HG02970 (cell line): ENCODE measurements at regions not wholly inside any gene's neighbourhood (a gene's known extent, or its start where the extent isn't known, plus 50 kb on each side); places are given as distances from the start of the nearest gene placed in this dataset.
"Not testable (repeated sequence)": the region's sequence is repeated elsewhere in the genome, so short reads cannot be mapped to it uniquely, and the experiment has no call there.

Experiments
- ATAC-seq: cut with Tn5 transposase; IDR thresholded peaks from one replicate; pipeline ENCODE4 v1.9.1; 2021; ENCODE audit warnings: mild to moderate bottlenecking, moderate library complexity, moderate number of reproducible peaks; ENCODE audit not compliant: unreplicated experiment, low FRiP score

DNA sequence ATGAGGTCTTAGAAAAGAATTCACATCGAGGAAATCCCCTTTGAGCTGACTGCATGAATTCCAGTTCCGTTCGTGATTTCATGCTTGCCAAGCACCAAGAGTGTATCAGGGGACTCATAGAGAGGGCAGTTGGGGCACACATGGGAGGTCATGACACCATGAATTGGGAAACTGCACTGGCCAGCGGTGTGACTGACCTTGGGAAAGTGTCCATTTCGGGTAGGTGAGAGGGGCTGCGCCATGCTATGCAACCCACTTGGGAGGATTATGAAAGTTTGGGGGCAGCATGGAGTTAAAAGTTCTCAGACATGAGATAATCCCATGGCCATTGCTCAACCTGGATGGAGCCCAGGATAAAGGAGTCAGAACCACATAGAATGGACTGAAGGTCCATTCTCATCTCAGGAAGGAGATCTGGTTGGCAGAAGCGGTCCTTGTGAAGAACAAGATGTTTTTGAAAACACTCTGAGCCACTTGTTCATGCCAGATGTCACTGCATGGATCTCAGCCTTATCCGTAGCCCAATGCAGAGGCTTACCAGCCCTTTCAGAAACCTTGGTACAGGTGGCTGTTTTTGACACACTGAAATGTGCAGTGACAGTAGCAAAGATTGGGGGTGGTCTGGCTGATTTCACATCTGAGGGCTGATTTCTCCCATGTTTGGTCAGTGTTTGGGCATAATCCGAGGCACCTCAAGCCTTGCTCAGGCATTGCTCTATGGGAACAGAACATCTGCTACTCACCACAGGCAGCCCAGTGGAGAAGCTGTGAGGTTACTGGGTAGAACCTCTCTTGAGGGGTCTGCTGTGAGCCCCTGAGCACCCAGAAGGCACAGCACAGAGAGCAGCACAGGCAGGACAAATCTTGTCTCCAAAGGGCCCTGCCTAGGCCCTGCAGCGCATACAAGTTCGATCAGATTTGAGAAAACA is 252.3 kb downstream of the CXCL12 start:
- ATAC-seq, result no peak

DNA sequence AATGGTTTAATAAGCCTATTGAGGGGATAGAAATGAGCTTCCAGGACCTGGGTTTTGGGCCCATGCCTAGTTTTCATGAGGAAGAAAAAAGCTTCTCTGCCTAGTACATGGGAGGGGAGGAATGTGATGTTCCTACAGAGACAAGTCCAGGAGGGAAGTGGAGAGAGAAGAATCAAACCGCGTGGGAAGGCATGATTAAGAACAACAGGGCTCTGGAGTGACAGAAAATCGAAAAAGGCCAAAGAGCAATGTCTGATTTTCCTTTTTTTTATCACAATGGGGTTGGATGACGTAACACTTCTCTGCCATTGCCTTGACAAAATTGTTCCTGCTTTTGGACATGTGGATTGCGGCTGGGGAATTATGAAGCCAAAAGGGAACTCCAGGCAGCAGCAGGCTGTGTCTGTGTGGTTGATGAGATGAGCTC is 258.6 kb downstream of the CXCL12 start:
- ATAC-seq, result no peak

GRCh38 chr10:44125879-44126278 is 259.0 kb downstream of the CXCL12 start:
- no peak for ATAC-seq

- no peak for ATAC-seq
These were observed 266.4 kb downstream of the CXCL12 start for GRCh38 chr10:44118500-44118899.

GRCh38 chr10:44116474-44116873 is 268.4 kb downstream of the CXCL12 start:
- ATAC-seq, result no peak

DNA sequence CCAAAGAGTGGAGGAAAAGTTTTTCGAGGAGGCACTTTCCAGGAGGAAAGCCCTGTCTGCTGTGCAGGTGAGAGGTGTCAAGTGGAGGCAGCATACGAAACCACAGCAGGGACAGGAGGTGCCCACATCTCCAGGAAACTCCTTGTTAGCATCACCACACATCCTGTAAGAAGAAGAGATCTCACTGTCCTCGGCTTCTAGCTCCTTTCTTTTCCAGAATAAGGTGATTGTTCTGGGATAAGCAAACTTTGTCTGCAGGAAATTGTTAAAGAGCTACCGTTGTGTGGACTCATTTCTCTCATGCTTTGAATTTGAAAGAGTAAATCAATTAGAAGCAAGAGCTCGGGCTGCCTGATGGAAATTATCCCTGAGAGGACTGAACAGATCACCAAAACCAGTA is 269.4 kb downstream of the CXCL12 start:
- ATAC-seq, result no peak

- ATAC-seq, result no peak
These were observed 270.5 kb downstream of the CXCL12 start for GRCh38 chr10:44114441-44114840.

DNA sequence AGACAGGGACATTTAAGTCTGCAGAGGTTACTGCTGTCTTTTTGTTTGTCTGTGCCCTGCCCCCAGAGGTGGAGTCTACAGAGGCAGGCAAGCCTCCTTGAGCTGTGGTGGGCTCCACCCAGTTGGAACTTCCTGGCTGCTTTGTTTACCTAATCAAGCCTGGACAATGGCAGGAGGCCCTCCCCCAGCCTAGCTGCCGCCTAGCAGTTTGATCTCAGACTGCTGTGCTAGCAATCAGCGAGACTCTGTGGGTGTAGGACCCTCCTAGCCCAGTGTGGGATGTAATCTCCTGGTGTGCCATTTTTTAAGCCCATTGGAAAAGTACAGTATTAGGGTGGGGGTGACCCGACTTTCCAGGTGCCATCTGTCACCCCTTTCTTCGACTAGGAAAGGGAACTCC is 272.6 kb downstream of the CXCL12 start:
- ATAC-seq, result not testable (repeated sequence)

DNA sequence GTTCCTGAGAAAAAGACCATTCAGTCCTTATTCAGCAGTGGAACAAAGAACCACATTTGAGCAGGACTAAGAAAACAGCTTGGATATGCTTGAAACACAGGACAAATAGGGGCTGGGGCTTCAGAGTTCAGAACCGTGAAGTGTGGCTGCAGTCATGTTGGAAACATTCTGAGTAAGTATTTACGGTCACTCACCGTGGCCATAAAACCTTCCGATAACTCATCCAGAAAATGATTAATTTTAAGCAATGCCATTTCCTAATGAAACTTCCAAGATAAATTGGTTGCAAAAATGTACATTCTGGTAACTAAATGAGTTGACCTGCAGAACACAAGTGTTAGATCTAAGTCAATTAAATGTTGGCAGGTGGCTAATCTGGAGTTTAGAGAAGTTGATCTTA is 279.2 kb downstream of the CXCL12 start:
- ATAC-seq, result no peak

- no peak for ATAC-seq
These were observed 282.1 kb downstream of the CXCL12 start for GRCh38 chr10:44102726-44103255.

- ATAC-seq, result no peak
These were observed 283.8 kb downstream of the CXCL12 start for GRCh38 chr10:44101082-44101481.

DNA sequence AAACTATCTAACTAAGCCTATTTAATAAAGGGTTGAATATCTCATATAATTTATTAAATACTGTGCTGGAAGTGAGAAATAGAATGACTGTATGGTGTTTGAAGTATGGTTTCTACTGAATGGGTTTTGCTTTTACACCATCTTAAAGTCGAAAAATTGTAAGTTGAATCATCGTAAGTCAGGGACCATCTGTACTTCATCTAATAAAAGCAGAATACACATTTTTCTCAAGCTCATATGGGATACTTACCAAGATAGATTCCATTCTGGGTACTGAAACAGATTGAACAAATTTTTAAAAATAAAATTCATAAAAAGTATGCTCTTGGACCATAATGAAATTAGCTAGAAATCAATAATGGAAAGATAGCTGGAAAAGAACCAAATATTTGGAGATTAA is 285.4 kb downstream of the CXCL12 start:
- ATAC-seq, result no peak

DNA sequence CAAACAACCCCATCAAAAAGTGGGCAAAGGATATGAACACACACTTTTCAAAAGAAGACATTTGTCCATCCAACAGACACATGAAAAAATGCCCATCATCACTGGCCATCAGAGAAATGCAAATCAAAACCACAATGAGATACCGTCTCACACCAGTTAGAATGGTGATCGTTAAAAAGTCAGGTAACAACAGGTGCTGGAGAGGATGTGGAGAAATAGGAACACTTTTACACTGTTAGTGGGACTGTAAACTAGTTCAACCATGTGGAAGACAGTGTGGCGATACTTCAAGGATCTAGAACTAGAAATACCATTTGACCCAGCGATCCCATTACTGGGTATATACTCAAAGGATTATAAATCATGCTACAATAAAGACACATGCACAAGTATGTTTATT is 288.7 kb downstream of the CXCL12 start:
- ATAC-seq, result not testable (repeated sequence)

DNA sequence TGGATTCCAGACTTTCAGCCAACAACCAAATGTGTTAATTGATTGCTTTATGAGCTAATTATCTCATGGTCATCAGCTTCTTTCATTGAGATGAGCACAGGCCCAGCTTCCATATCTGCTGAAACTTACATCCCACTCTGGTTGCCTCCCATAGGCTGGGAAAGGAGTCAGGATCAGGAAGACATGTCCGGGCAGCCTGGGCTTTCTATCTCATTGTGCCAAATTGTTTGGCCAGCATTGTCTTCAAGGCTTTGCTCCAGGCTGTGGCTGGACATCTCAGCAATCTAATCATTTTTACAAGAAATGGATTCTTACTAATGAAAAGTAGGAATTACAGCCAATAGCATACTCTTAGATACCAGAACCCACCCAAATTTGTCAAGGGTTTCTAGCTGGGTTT is 295.2 kb downstream of the CXCL12 start:
- ATAC-seq, result no peak

GRCh38 chr10:44087403-44087802 is 297.5 kb downstream of the CXCL12 start:
- no peak for ATAC-seq

GRCh38 chr10:44083719-44084400 is 301.0 kb downstream of the CXCL12 start:
- ATAC-seq, result no peak

GRCh38 chr10:44071479-44071878 is 313.4 kb downstream of the CXCL12 start:
- ATAC-seq, result no peak

DNA sequence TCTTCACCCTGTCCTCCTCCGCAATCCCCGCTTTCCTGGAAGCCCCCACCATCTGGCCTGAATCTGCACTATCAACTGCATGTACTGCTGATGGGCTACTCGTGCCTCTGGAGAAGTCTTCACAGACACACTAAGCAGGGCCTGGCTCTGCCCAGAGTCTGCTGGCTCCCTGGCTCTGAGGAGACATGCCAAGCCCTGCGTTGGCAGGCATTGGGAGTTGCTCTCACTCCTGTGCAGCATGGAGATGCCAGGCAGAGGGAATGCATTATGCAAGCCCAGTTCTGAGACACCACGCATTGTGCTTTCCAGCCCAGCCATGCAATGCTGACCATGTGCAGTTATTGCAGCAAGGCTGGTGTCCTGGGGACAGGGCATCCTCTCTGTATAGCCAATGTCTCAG is 314.6 kb downstream of the CXCL12 start:
- no peak for ATAC-seq

DNA sequence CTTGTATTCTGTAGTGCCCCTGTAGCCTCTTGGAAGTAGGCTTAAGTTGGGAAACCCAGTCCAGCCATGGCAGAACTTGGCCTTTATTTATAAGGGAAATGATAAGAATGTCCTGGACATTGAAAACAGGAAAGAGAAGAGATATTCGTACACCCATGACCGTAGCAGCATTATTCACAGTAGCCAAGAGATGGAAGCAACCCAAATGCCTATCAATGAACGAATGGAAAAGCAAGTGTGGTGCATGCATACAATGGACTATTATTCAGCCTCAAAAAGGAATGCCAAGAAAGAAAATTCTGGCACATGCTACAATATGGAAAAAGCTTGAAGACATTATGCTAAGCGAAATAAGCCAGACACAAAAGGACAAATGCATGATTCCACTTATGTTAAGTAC is 315.3 kb downstream of the CXCL12 start:
- ATAC-seq, result no peak

DNA sequence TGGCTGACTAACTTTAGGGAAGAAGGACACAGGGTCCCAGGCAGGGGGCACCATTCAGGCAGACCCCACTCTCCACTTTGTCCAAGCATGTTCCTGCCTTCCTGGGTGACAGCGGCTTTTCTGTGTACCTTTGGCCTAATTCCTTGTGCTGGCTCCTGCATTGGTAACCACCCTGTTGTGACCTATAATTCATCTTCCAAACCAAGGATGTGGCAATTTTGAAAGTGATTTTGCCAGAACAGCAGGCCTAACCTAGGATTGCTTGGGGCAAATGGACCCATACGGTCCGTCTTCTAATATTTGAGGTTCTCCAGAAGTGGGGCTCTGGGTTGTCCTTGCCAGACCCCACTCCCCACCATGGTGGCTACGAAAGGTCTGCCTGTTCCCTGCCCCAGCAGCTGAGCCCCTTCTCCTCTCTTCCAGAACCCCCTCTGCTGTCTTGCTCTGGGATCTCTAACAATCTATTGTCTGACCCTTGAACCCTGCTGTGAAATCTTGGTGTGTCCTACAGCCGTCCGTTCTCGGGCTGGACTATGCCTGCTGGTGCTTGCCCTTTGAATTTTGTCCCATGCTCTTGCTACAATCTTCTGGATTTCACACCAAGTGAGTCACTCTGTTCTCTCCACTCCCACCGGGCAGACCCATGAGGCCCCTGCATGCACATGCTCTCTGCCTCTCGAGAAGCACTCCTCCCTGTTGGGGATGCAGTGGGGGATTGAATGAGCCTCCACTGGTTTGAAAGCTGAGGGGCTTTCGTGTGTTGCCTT is 316.0 kb downstream of the CXCL12 start:
- no peak for ATAC-seq

- no peak for ATAC-seq
These were observed 317.5 kb downstream of the CXCL12 start for GRCh38 chr10:44067432-44067831.
